NB4 (cell line): ENCODE measurements at regions not wholly inside any gene's neighbourhood (a gene's known extent, or its start where the extent isn't known, plus 50 kb on each side); places are given as distances from the start of the nearest gene placed in this dataset.

Experiments
- MAX ChIP-seq: IDR thresholded peaks from 2 replicates; pipeline ENCODE4 v1.6.1; 2011; ENCODE audit warnings: low read depth, low read length
- MYC ChIP-seq: IDR thresholded peaks from 2 replicates; pipeline ENCODE4 v1.6.1; 2011; ENCODE audit warnings: low read depth, low read length
- POLR2A ChIP-seq: IDR thresholded peaks from 2 replicates; pipeline ENCODE4 v1.6.1; 2011; ENCODE audit warnings: mild to moderate bottlenecking; ENCODE audit not compliant: insufficient read length; ENCODE audit errors: extremely low read depth
- TF ChIP-seq, protein P1 (sequence below): IDR thresholded peaks from one replicate; pipeline ENCODE4 v1.5.1; 2012; ENCODE audit warnings: low read depth, low read length

GRCh38 chr11:80620867-80621266, 1180.0 kb upstream of the TENM4 start:
- TF ChIP-seq POLR2A (no peak), MAX (no peak), MYC (no peak)
- TF ChIP-seq, protein P1, sequence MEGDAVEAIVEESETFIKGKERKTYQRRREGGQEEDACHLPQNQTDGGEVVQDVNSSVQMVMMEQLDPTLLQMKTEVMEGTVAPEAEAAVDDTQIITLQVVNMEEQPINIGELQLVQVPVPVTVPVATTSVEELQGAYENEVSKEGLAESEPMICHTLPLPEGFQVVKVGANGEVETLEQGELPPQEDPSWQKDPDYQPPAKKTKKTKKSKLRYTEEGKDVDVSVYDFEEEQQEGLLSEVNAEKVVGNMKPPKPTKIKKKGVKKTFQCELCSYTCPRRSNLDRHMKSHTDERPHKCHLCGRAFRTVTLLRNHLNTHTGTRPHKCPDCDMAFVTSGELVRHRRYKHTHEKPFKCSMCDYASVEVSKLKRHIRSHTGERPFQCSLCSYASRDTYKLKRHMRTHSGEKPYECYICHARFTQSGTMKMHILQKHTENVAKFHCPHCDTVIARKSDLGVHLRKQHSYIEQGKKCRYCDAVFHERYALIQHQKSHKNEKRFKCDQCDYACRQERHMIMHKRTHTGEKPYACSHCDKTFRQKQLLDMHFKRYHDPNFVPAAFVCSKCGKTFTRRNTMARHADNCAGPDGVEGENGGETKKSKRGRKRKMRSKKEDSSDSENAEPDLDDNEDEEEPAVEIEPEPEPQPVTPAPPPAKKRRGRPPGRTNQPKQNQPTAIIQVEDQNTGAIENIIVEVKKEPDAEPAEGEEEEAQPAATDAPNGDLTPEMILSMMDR, result no peak
